ENCODE measurements at regions not wholly inside any gene's neighbourhood (a gene's known extent, or its start where the extent isn't known, plus 50 kb on each side); places are given as distances from the start of the nearest gene placed in this dataset.
"Not testable (repeated sequence)": the region's sequence is repeated elsewhere in the genome, so short reads cannot be mapped to it uniquely, and the experiment has no call there.

- H2AFZ ChIP-seq (replicated peaks; ENCODE audit: low read length, poor library complexity); H2AK9ac ChIP-seq (replicated peaks; ENCODE audit: low read depth, low read length, poor library complexity); in situ Hi-C loops (cut with MboI; ENCODE audit: low sequenced_read_pairs); H2AK5ac ChIP-seq (ENCODE audit: low read depth, low read length); H2BK15ac ChIP-seq (ENCODE audit: low read depth, low read length); H3K4me2 ChIP-seq (ENCODE audit: low read depth, low read length); H4K91ac ChIP-seq (ENCODE audit: insufficient read depth, low read depth, low read length); H3K4me3 ChIP-seq (ENCODE audit: insufficient read depth, low read depth, low read length); H3K36me3 ChIP-seq (ENCODE audit: control insufficient read depth, insufficient read depth, low read length); H2BK20ac ChIP-seq (ENCODE audit: low read depth, low read length); CTCF ChIA-PET; H3K27me3 ChIP-seq (ENCODE audit: control insufficient read depth, insufficient read depth, low read length); H4K8ac ChIP-seq (ENCODE audit: low read depth in 2 of 2, low read length in 2 of 2); H2BK5ac ChIP-seq (ENCODE audit: low read depth, low read length, poor library complexity, severe bottlenecking); H4K5ac ChIP-seq (ENCODE audit: low read depth, low read length); H3K9me1 ChIP-seq (ENCODE audit: insufficient read depth, low read length); H3K23ac ChIP-seq (ENCODE audit: low read depth, low read length); POLR2A ChIA-PET (ENCODE audit: unreplicated experiment); H3K56ac ChIP-seq (ENCODE audit: extremely low read depth, insufficient read depth, low read length); ATAC-seq (ENCODE audit: low read depth); intact Hi-C loops (cut with micrococcal nuclease); H3K18ac ChIP-seq (ENCODE audit: low read depth, low read length); dilution Hi-C loops (cut with HindIII; ENCODE audit: low sequenced_read_pairs, unreplicated experiment); H3K4me1 ChIP-seq (ENCODE audit: control insufficient read depth, insufficient read depth, low read length); H3K27ac ChIP-seq (ENCODE audit: insufficient read depth, low read length); DNase-seq; H4K20me1 ChIP-seq (ENCODE audit: insufficient read depth, low read length); H3K79me1 ChIP-seq (ENCODE audit: low read depth in 1 of 2, low read length in 2 of 2); BruUV-seq (replicated peaks); H3K14ac ChIP-seq (replicated peaks; ENCODE audit: low read depth, low read length); H3K9ac ChIP-seq (ENCODE audit: low read depth, low read length); H3K4ac ChIP-seq (ENCODE audit: low read depth, low read length); H2BK120ac ChIP-seq (ENCODE audit: low read depth, low read length): not testable (repeated sequence)
- 37% methylated on average over 3 of the region's 11 CpGs; no CpG with 5 or more reads in 1 of the 2 experiments for WGBS, 2 experiments (ENCODE audit: extremely low coverage in 2 of 2, insufficient read length in 1 of 2)
- peaks cover 54% of the 10 kb centered on the region for H3K9me3 ChIP-seq (ENCODE audit: control insufficient read depth, insufficient read depth, low read length)
These were observed 850.7 kb downstream of the TBC1D22A start for GRCh38 chr22:47613181-47613580.

All from IMR-90 (cell line).